ENCODE measurements at regions not wholly inside any gene's neighbourhood (a gene's known extent, or its start where the extent isn't known, plus 50 kb on each side); places are given as distances from the start of the nearest gene placed in this dataset.

DNA sequence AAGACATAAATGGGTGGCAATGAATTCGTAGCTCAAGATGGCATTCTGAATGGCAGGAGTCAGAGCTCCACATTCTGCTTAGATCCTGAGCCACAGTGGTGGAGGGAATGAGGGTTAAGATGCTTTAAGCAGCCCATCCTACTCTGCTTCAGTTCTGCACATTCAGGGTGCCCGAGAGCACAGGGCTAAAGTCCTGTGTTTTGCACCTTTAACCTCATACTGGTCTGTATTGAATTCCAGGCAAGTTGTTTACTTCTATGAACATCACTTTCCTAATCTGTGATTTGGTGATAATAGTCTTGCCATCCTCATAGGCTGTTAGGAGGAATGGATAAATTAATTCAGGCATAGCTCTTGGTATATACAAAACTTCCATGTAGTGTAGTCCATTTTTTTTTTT lies 321.6 kb upstream of the CD180 start:
- no peak for TF ChIP-seq CTCF (conservative IDR thresholded peaks at IDR 0.05)
- no peak for TF ChIP-seq EZH2 (IDR thresholded peaks at IDR 0.05; ENCODE audit: low read depth)
